HG02763 (cell line): ENCODE measurements at regions not wholly inside any gene's neighbourhood (a gene's known extent, or its start where the extent isn't known, plus 50 kb on each side); places are given as distances from the start of the nearest gene placed in this dataset.
"Not testable (repeated sequence)": the region's sequence is repeated elsewhere in the genome, so short reads cannot be mapped to it uniquely, and the experiment has no call there.

Experiments
- ATAC-seq: cut with Tn5 transposase; IDR thresholded peaks from one replicate; pipeline ENCODE4 v1.9.1; 2021; ENCODE audit warnings: mild to moderate bottlenecking, moderate library complexity; ENCODE audit not compliant: unreplicated experiment

DNA sequence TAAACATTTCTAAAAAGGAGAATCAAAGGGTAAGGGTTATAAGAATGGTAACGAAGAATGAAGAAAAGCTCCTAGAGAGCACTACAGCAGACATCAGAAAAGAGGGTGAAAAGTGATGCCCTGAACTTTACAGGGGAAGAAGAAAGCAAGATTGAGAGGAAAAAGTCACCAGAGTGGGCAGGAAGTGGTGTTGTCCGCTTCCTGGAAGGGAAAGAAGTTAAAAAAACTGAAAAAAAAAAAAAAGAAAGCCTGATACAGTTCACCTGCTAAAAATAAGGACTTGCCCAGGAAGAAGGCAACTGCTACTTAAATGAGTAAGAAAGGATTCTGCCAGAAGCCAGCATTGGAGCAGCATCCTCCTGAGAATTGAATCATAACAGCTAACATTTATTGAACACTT is 330.1 kb upstream of the PHF14 start:
- ATAC-seq, result no peak

DNA sequence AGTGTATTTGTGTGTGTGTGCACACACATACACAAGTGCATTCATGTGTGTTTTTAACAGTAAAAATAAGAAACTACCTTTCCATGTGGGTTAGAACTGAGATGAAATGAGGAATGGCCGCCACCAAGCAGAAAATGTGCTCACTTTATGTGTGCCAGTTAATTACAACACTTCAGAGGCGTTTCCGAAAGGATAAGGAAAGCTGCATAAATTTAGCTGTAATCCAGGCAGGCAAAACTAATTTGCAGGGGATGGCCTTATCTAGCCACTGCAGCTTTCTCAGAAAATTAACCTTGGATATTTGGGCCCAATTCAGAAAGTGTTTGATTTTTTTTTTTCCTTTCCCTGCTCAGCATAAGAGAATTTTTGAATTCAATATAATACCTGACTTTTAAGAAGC is 328.8 kb upstream of the PHF14 start:
- ATAC-seq, result no peak

- ATAC-seq, result no peak
These were observed 327.5 kb upstream of the PHF14 start for GRCh38 chr7:10646194-10646593.

- no peak for ATAC-seq
These were observed 325.4 kb upstream of the PHF14 start for GRCh38 chr7:10648289-10648688.

- not testable (repeated sequence) for ATAC-seq
These were observed 324.6 kb upstream of the PHF14 start for GRCh38 chr7:10649120-10649519.

GRCh38 chr7:10655031-10655430 is 318.6 kb upstream of the PHF14 start:
- ATAC-seq, result no peak

DNA sequence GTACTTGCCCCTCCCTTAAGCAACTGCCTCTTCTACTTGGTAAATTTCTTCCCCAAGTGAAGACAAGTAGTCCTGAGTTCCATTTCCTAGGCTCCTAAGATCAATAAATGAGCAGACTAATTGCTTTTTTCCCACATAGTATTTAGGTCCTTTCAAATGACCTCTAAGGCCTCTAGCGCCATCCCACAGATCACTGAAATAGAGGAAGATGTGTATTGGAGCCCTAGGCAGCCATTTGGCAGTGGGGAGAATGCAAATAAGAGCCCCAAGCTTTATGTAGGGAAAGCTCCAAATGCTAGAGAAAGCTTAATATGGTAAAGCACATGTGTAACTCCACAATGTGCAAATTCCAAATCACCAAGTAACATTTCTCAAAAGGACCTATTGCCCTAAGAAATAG is 316.5 kb upstream of the PHF14 start:
- no peak for ATAC-seq

GRCh38 chr7:10657837-10658236 is 315.8 kb upstream of the PHF14 start:
- no peak for ATAC-seq

DNA sequence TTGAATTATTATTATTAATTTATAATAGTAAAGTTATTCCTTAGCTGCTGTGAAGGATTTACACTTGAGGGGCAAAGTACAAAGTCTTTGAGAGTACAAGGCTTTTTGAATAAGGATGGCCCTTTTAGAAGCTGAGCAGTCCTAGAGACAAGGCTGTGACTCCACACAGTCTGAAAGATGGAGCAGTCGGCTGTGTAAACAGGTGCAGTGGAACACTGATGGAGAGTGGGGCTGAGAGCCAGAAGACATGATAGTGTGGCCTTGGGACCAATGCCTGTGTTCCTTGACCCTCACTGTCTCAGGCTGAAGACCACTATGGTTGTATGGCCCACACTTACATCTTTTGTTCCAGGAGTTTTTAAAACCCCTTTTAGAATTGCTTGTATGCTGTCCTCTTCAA is 311.2 kb upstream of the PHF14 start:
- no peak for ATAC-seq

GRCh38 chr7:10662982-10663884 is 310.4 kb upstream of the PHF14 start:
- ATAC-seq, result no peak

GRCh38 chr7:10672186-10672585 is 301.5 kb upstream of the PHF14 start:
- no peak for ATAC-seq

DNA sequence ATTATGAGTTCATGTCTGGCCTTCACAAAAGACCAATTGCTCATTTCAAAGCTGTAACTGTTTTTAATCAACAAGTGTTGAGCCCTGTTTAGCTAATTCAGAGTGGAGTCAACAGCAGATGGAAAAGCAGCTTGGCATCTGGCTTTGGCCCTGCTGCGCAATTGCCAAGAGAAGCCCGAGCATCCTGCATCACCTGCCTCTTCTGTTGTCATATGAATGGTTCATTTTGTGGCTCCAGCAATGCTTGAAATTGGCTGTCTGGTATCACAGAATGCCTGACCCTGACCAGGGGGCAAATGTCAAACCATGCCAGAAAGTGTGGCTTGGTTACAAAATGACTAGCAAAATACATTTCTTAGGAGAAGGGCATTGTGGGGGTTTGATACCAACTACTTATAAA is 296.5 kb upstream of the PHF14 start:
- no peak for ATAC-seq

- ATAC-seq, result no peak
These were observed 295.9 kb upstream of the PHF14 start for GRCh38 chr7:10677668-10678232.

DNA sequence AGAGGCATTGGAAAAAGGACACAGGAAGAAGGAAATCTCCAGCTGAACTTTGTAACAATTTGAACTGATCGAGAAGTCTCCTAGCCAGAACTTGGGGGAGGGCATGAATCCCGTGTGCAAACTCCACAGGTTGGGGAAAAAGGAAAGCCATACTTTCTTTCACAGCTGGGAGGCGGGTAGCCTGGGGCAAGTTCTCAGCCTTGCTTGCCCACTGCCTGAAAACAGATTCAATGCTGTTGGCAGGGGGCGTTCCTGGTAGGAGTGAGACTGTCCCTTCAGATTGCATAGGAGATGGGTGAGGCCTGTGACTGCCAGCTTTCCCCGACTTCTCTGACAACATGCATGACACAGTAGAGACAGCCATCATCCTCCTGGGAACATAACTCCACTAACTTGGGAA is 289.1 kb upstream of the PHF14 start:
- no peak for ATAC-seq

DNA sequence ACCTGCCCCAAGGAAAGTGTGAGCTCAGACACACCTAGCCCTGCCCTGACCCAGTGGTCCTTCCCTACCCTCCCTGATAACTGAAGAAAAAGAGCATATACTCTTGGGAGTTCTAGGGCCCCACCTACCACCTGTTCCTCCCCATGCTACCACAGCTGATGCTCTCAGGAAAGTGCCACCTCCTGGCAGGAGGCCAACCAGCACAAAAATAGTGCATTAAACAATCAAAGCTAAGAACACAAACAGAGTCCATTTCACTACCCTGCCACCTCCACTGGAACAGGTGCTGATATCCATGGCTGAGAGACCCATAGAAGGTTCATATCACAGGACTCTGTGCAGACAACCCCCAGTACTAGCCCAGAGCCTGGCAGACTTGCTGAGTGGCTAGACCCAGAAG is 288.6 kb upstream of the PHF14 start:
- ATAC-seq, result no peak

- ATAC-seq, result no peak
These were observed 285.1 kb upstream of the PHF14 start for GRCh38 chr7:10688544-10688943.

DNA sequence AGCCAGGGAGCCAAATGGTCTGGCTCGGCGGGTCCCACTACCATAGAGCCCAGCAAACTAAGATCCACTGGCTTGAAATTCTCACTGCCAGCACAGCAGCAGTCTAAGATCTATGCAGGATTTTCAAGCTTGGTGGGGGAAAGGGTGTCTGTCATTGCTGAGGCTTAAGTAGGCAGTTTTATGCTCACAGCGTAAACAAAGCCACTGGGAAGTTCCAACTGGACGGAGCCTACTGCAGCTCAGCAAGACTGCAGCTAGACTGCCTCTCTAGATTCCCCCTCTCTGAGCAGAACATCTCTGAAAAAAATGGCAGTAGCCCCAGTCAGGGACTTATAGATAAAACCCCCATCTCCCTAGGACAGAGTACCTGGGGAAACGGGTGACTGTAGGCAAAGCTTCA is 277.6 kb upstream of the PHF14 start:
- ATAC-seq, result no peak

DNA sequence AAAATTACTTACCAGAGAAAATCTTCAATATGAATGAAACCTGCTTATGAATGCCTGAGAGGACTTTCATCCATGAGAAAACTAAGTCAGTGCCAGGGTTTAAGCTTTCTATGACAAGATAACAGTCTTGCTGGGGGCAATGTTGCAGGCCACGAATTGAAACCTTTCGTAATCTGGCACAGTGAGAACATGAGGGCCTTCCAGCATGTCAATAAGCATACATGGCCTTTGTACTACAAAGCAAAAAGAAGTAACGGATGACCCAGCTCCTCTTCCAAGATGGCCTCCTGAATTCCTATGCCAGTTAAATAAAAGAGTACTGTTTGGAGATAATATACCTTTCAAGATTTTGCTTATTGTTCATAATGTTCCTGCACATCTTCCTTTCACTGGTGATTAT is 270.6 kb upstream of the PHF14 start:
- no peak for ATAC-seq

- no peak for ATAC-seq
These were observed 269.7 kb upstream of the PHF14 start for GRCh38 chr7:10703981-10704380.

DNA sequence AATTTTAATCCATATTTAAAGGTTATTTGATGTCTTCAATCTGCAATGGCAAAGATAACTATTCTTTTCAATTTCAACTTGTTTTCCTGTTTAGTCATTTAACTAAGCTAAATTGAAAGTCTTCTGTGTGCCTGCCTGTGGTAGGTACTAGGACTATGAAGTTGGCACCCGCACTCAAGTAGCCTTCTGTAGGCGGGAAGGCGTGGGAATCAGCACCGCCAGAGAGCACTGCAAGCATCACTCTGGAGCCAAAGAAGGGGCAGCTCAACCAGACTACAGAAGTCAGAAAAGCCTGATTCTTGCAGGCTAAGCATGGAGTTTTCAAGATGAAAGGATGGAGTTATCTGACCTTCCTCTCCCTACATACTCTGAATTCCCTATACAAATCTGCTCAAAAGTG is 269.0 kb upstream of the PHF14 start:
- ATAC-seq, result no peak

GRCh38 chr7:10706875-10707493 is 266.7 kb upstream of the PHF14 start:
- ATAC-seq, result peak; percentile 100

DNA sequence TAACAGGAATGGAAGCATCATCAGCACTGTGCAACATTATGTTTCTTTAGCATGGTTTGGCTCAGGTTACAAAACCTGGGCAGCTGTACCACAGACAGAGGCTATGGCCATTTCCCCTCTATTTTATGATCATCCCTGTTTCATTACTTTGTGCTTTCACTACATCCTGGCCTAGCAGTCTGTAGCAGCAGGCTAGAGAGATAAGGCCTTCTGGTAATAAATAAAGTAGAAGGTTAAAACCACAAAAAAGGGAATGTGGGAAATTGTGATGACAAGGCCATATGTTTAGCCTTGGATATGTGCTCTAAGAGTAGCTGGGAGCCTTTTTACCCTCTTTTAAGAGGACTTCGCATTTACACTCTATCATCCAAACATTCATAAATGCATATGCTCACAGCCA is 266.2 kb upstream of the PHF14 start:
- peak; percentile 17 for ATAC-seq
